HL-60 (cell line): ENCODE measurements at regions not wholly inside any gene's neighbourhood (a gene's known extent, or its start where the extent isn't known, plus 50 kb on each side); places are given as distances from the start of the nearest gene placed in this dataset.

Source experiments
- CTCF ChIP-seq: IDR thresholded peaks from one replicate; pipeline ENCODE4 v1.5.1; 2011; ENCODE audit warnings: low read length, control low read depth, inconsistent platforms; ENCODE audit not compliant: insufficient read depth
- GABPA ChIP-seq: IDR thresholded peaks from 2 replicates; pipeline ENCODE4 v1.6.1; 2012; ENCODE audit warnings: low read depth
- POLR2AphosphoS5 ChIP-seq: IDR thresholded peaks from 2 replicates; pipeline ENCODE4 v1.6.1; 2012; ENCODE audit warnings: low read depth
- REST ChIP-seq: IDR thresholded peaks from 2 replicates; pipeline ENCODE4 v1.6.1; 2012; ENCODE audit warnings: low read depth; ENCODE audit not compliant: insufficient replicate concordance
- SPI1 ChIP-seq: IDR thresholded peaks from 2 replicates; pipeline ENCODE4 v1.6.1; 2012; ENCODE audit warnings: low read depth, mild to moderate bottlenecking, borderline replicate concordance

GRCh38 chr4:30614771-30615170 lies 105.4 kb upstream of the PCDH7 start:
- TF ChIP-seq CTCF (no peak), POLR2AphosphoS5 (no peak), SPI1 (no peak), GABPA (no peak), REST (no peak)
